ENCODE measurements at regions not wholly inside any gene's neighbourhood (a gene's known extent, or its start where the extent isn't known, plus 50 kb on each side); places are given as distances from the start of the nearest gene placed in this dataset.

DNA sequence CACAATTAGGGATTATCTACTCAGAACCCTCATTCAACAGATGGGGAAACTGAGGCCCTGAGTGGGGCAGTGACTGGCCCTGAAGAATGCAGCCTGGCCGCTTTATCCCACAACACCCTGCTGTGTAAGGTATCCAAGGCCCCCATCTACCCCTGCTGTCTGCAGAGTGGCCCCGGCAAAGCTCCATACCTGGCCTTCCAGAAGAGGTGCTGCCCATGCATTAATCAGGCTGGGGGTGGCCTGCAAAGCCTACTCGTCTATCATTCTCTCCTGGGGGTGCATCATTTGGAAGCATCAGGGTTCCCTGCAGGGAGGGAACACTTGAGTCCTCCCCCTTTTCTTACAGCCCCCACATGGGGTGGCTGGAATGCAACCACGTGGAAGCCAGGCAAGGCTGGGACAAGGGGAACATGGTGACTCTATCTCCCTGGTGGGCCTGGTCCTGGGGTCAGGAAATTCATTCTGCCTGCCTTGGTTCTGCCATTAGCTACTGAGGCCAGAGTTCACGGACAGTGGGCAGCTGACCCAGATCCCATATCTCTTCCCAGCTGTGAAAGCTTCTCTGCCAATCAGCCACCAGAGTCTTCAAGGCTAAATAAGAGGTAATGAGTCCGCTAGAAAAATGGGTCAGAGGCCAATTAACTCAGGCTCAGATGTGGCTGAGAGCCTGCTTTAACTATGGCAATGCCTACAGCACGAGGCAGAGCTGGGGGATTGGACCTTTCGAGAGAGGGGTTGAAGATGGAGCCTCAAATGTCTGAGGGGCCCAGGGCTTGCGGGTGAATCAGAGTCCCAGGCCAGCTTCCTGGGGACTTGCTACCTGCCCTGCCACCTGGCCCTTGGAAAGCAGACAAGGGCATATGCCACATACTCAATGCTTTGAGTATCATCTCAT, 72.3 kb upstream of the TOX2 start:
- Histone ChIP-seq H3K4me3 (ENCODE audit: insufficient read depth, low read depth, low read length) (no peak overlapping the region), H3K23ac (ENCODE audit: low read depth, low read length) (peak overlapping the region; percentile 28; the same call in 1 of the 2 replicates), H3K79me1 (ENCODE audit: low read depth in 1 of 2, low read length in 2 of 2) (peaks cover 0 to 3% of the 10 kb centered on the region in 2 experiments; a peak in 1 of 4 replicates), H3K56ac (ENCODE audit: extremely low read depth, insufficient read depth, low read length) (0 out of 2 replicates have a peak overlapping the region, but pooled peaks have one; percentile 33), H4K5ac (ENCODE audit: low read depth, low read length) (peak overlapping the region; percentile 24; the same call in 1 of the 2 replicates), H2AK9ac (replicated peaks; ENCODE audit: low read depth, low read length, poor library complexity) (peak overlapping the region; percentile 79), H4K91ac (ENCODE audit: insufficient read depth, low read depth, low read length) (peak overlapping the region; percentile 83), H3K27me3 (ENCODE audit: control insufficient read depth, insufficient read depth, low read length) (no peaks in the 10 kb centered on the region), H2AK5ac (ENCODE audit: low read depth, low read length) (peak overlapping the region; percentile 93), H2BK5ac (ENCODE audit: low read depth, low read length, poor library complexity, severe bottlenecking) (peak overlapping the region; percentile 86), H2BK15ac (ENCODE audit: low read depth, low read length) (peak overlapping the region; percentile 68; the same call in 2 of the 3 replicates), H2AFZ (replicated peaks; ENCODE audit: low read length, poor library complexity) (peak overlapping the region; percentile 80), H3K27ac (ENCODE audit: insufficient read depth, low read length) (no peak overlapping the region; the same call in 1 of the 2 replicates), H3K14ac (replicated peaks; ENCODE audit: low read depth, low read length) (peak overlapping the region; percentile 62), H3K36me3 (ENCODE audit: control insufficient read depth, insufficient read depth, low read length) (no peaks in the 10 kb centered on the region), H3K4me1 (ENCODE audit: control insufficient read depth, insufficient read depth, low read length) (peaks cover 18% of the 10 kb centered on the region), H3K4me2 (ENCODE audit: low read depth, low read length) (no peak overlapping the region), H3K18ac (ENCODE audit: low read depth, low read length) (peak overlapping the region; percentile 22; the same call in 1 of the 2 replicates), H4K8ac (ENCODE audit: low read depth in 2 of 2, low read length in 2 of 2) (peak overlapping the region; percentile 25 to 82), H2BK120ac (ENCODE audit: low read depth, low read length) (peak overlapping the region; percentile 84), H3K9me3 (ENCODE audit: control insufficient read depth, insufficient read depth, low read length) (no peaks in the 10 kb centered on the region), H4K20me1 (ENCODE audit: insufficient read depth, low read length) (no peaks in the 10 kb centered on the region), H3K9ac (ENCODE audit: low read depth, low read length) (no peak overlapping the region), H3K4ac (ENCODE audit: low read depth, low read length) (peak overlapping the region; percentile 60), H2BK20ac (ENCODE audit: low read depth, low read length) (peak overlapping the region; percentile 81), H3K9me1 (ENCODE audit: insufficient read depth, low read length) (peaks cover 31% of the 10 kb centered on the region)
- no TSS peak for BruUV-seq (replicated peaks)
- intact Hi-C loops (cut with micrococcal nuclease): loop anchor here (2.0 kb wide), 1 partner anchor 92 kb away; no protein-coding TSS in a partner anchor
- in situ Hi-C loops (cut with MboI; ENCODE audit: low sequenced_read_pairs): no loop called here
- WGBS, 2 experiments (ENCODE audit: extremely low coverage in 2 of 2, insufficient read length in 1 of 2): no CpG with 5 or more reads among the region's 9 CpGs
- ChIA-PET CTCF (no interaction called here), POLR2A (ENCODE audit: unreplicated experiment) (no interaction called here)
- TF ChIP-seq RCOR1 (IDR thresholded peaks at IDR 0.05; ENCODE audit: insufficient replicate concordance, low read length) (no peak), CEBPB (IDR thresholded peaks at IDR 0.05; ENCODE audit: low read depth, low read length) (no peak), MAFK (IDR thresholded peaks at IDR 0.05; ENCODE audit: low read depth, low read length) (no peak), FOS (IDR thresholded peaks at IDR 0.05; ENCODE audit: low read depth, low read length) (no peak), CHD1 (IDR thresholded peaks at IDR 0.05; ENCODE audit: low read depth, low read length) (no peak), CTCF (conservative IDR thresholded peaks at IDR 0.05; ENCODE audit: low read depth, low read length) (no peak), MXI1 (IDR thresholded peaks at IDR 0.05; ENCODE audit: borderline replicate concordance, low read depth, low read length) (no peak), RFX5 (IDR thresholded peaks at IDR 0.05; ENCODE audit: low read depth, low read length) (no peak), NFE2L2 (IDR thresholded peaks at IDR 0.05; ENCODE audit: low read depth, low read length) (no peak)
- dilution Hi-C loops (cut with HindIII; ENCODE audit: low sequenced_read_pairs, unreplicated experiment): no loop called here
- DNase-seq: no peak
- no peak for ATAC-seq (ENCODE audit: low read depth)
